Natural killer cell (primary cell): ENCODE measurements at regions not wholly inside any gene's neighbourhood (a gene's known extent, or its start where the extent isn't known, plus 50 kb on each side); places are given as distances from the start of the nearest gene placed in this dataset.

Experiments
- ATAC-seq, 3 donors: fragments of 150-1000 bp in 2 of 3; fragments of 200-7000 bp in 1 of 3; cut with Tn5 transposase; 1 replicate in 1 of 3; 2 replicates in 2 of 3; pipeline ENCODE4 v1.10.0; 2021; ENCODE audit warnings: mild to moderate bottlenecking in 2 of 3, moderate library complexity in 2 of 3
- DNase-seq, 2 donors: peaks; one replicate each; pipeline versions ENCODE4 v3.0.0 to v3.0.0-alpha.2; 2013 to 2021; ENCODE audit warnings: mixed read lengths in 1 of 2
- H3K27ac ChIP-seq: one replicate; pipeline ENCODE4 v1.5.1; 2013; ENCODE audit warnings: mild to moderate bottlenecking, low read length
- H3K27me3 ChIP-seq: one replicate; pipeline ENCODE4 v1.6.1; 2013; ENCODE audit warnings: low read length; ENCODE audit not compliant: control insufficient read depth, insufficient read depth
- H3K36me3 ChIP-seq: one replicate; pipeline ENCODE4 v1.6.1; 2013; ENCODE audit warnings: low read length; ENCODE audit not compliant: control insufficient read depth, insufficient read depth
- H3K4me1 ChIP-seq: one replicate; pipeline ENCODE4 v1.6.1; 2013; ENCODE audit warnings: low read length; ENCODE audit not compliant: control insufficient read depth, insufficient read depth
- H3K4me3 ChIP-seq: one replicate; pipeline ENCODE4 v1.5.1; 2013; ENCODE audit warnings: low read length
- H3K9me3 ChIP-seq: one replicate; pipeline ENCODE4 v1.6.1; 2013; ENCODE audit warnings: low read length; ENCODE audit not compliant: control insufficient read depth, insufficient read depth
- H3K27ac Mint-ChIP-seq, 2 donors: one replicate each; pipeline ENCODE4 v1.8.0; 2022; ENCODE audit warnings: mild to moderate bottlenecking in 2 of 2, mixed read lengths in 2 of 2, moderate library complexity in 1 of 2
- H3K27me3 Mint-ChIP-seq, 2 donors: one replicate each; pipeline ENCODE4 v1.8.0; 2022; ENCODE audit warnings: low read depth in 2 of 2, mixed read lengths in 2 of 2
- H3K36me3 Mint-ChIP-seq: one replicate; pipeline ENCODE4 v1.8.0; 2022; ENCODE audit warnings: mixed read lengths
- H3K4me1 Mint-ChIP-seq, 2 donors: one replicate each; pipeline ENCODE4 v1.8.0; 2022; ENCODE audit warnings: mixed read lengths in 2 of 2
- H3K4me3 Mint-ChIP-seq: one replicate; pipeline ENCODE4 v1.8.0; 2022; ENCODE audit warnings: mild to moderate bottlenecking, moderate library complexity, mixed read lengths
- H3K9me3 Mint-ChIP-seq, 2 donors: one replicate each; pipeline ENCODE4 v1.8.0; 2022; ENCODE audit warnings: mixed read lengths in 2 of 2
- CTCF ChIP-seq: fragments of 200-600 bp; IDR thresholded peaks from one replicate; pipeline ENCODE4 v1.8.0; 2022; ENCODE audit warnings: antibody characterized with exemption
- WGBS: methylation state at CpG from one replicate; pipeline ENCODE4 v1.1.7; 2013; ENCODE audit warnings: missing lambda C conversion rate; ENCODE audit not compliant: insufficient coverage; 5-methylcytosine and 5-hydroxymethylcytosine counted together
- intact Hi-C: fragments of 100-400 bp; cut with micrococcal nuclease; formaldehyde crosslinking; loops from one replicate; pipeline ENCODE4 v1.14.2; 2022

- Mint-ChIP-seq H3K27me3 (no peaks in the 10 kb centered on the region), H3K9me3 (peaks cover 7% of the 10 kb centered on the region in 2 donors), H3K4me3 (no peak overlapping the region), H3K27ac (no peak overlapping the region), H3K4me1 (no peaks in the 10 kb centered on the region), H3K36me3 (no peaks in the 10 kb centered on the region)
- Histone ChIP-seq H3K4me3 (no peak overlapping the region), H3K27me3 (no peaks in the 10 kb centered on the region), H3K36me3 (no peaks in the 10 kb centered on the region), H3K27ac (no peak overlapping the region), H3K9me3 (no peaks in the 10 kb centered on the region), H3K4me1 (no peaks in the 10 kb centered on the region)
- intact Hi-C loops, result no loop called here
- ATAC-seq (no peak), DNase-seq (no peak)
- WGBS, result 71% methylated on average over 1 of the region's 2 CpGs
- TF ChIP-seq CTCF, result no peak
These were observed 496.8 kb downstream of the CENPC start for GRCh38 chr4:67048530-67048929.

GRCh38 chr4:67040315-67040714 lies 505.0 kb downstream of the CENPC start:
- H3K4me3 ChIP-seq, result no peak overlapping the region
- H3K27me3 ChIP-seq, result no peaks in the 10 kb centered on the region
- ATAC-seq, result no peak
- H3K27ac Mint-ChIP-seq, result no peak overlapping the region
- no peak overlapping the region for H3K4me3 Mint-ChIP-seq
- no peaks in the 10 kb centered on the region for H3K36me3 Mint-ChIP-seq
- H3K9me3 ChIP-seq, result no peaks in the 10 kb centered on the region
- intact Hi-C loops, result no loop called here
- DNase-seq, result no peak
- H3K36me3 ChIP-seq, result no peaks in the 10 kb centered on the region
- H3K27me3 Mint-ChIP-seq, result no peaks in the 10 kb centered on the region
- no peaks in the 10 kb centered on the region for H3K4me1 Mint-ChIP-seq
- H3K9me3 Mint-ChIP-seq, result peaks cover 4 to 11% of the 10 kb centered on the region in 2 donors
- H3K27ac ChIP-seq, result no peak overlapping the region
- no peaks in the 10 kb centered on the region for H3K4me1 ChIP-seq
- TF ChIP-seq CTCF, result no peak
- 55% methylated on average over 2 of the region's 2 CpGs for WGBS

- H3K9me3 ChIP-seq, result no peaks in the 10 kb centered on the region
- no peak overlapping the region for H3K27ac ChIP-seq
- ATAC-seq (no peak), DNase-seq (no peak)
- no peak overlapping the region for H3K4me3 ChIP-seq
- Mint-ChIP-seq H3K4me3 (no peak overlapping the region), H3K4me1 (no peaks in the 10 kb centered on the region), H3K27me3 (no peaks in the 10 kb centered on the region), H3K9me3 (peaks cover 6 to 11% of the 10 kb centered on the region in 2 donors), H3K36me3 (no peaks in the 10 kb centered on the region), H3K27ac (no peak overlapping the region)
- H3K4me1 ChIP-seq, result no peaks in the 10 kb centered on the region
- 55% methylated on average over 4 of the region's 4 CpGs for WGBS
- no peaks in the 10 kb centered on the region for H3K27me3 ChIP-seq
- no peaks in the 10 kb centered on the region for H3K36me3 ChIP-seq
- intact Hi-C loops, result no loop called here
- no peak for TF ChIP-seq CTCF
These were observed 507.1 kb downstream of the CENPC start for GRCh38 chr4:67038228-67038566.

GRCh38 chr4:67037504-67038227 lies 507.6 kb downstream of the CENPC start:
- DNase-seq (no peak), ATAC-seq (no peak)
- intact Hi-C loops, result no loop called here
- Mint-ChIP-seq H3K27ac (no peak overlapping the region), H3K4me3 (no peak overlapping the region), H3K36me3 (no peaks in the 10 kb centered on the region), H3K4me1 (no peaks in the 10 kb centered on the region), H3K27me3 (no peaks in the 10 kb centered on the region), H3K9me3 (peaks cover 7 to 8% of the 10 kb centered on the region in 2 donors)
- Histone ChIP-seq H3K27ac (no peak overlapping the region), H3K36me3 (no peaks in the 10 kb centered on the region), H3K9me3 (no peaks in the 10 kb centered on the region), H3K27me3 (no peaks in the 10 kb centered on the region), H3K4me3 (no peak overlapping the region), H3K4me1 (no peaks in the 10 kb centered on the region)
- no peak for TF ChIP-seq CTCF
